H54 (cell line): ENCODE measurements at regions not wholly inside any gene's neighbourhood (a gene's known extent, or its start where the extent isn't known, plus 50 kb on each side); places are given as distances from the start of the nearest gene placed in this dataset.
"Not testable (repeated sequence)": the region's sequence is repeated elsewhere in the genome, so short reads cannot be mapped to it uniquely, and the experiment has no call there.

Experiments used
- DNase-seq: peaks from one replicate; pipeline ENCODE4 v3.0.0; 2011; ENCODE audit warnings: low spot score, mixed read lengths; ENCODE audit not compliant: insufficient read length
- FAIRE-seq: peaks from 3 replicates; lab custom pipeline; 2011; peaks lifted over from hg19 to GRCh38; lab: Jason Lieb, UNC
- POLR2A ChIP-seq: IDR thresholded peaks from 2 replicates; pipeline ENCODE4 v1.6.1; 2011; ENCODE audit warnings: low read depth, mild to moderate bottlenecking, low read length

- FAIRE-seq (peak; percentile 23), DNase-seq (no peak)
- no peak for TF ChIP-seq POLR2A
Measured at GRCh38 chr1:70490153-70490552, 79.1 kb downstream of the CTH start.

- no peak for DNase-seq
- no peak for TF ChIP-seq POLR2A
Measured at GRCh38 chr1:70495370-70495769, 84.3 kb downstream of the CTH start.

GRCh38 chr1:70496181-70496580 lies 85.1 kb downstream of the CTH start:
- DNase-seq, result no peak
- no peak for FAIRE-seq
- TF ChIP-seq POLR2A, result no peak

More at GRCh38 chr1:70495370-70495769, 84.3 kb downstream of the CTH start:
- FAIRE-seq, result no peak

GRCh38 chr1:70497152-70497551 lies 86.1 kb downstream of the CTH start:
- FAIRE-seq, result no peak
- no peak for DNase-seq
- TF ChIP-seq POLR2A, result no peak

GRCh38 chr1:70498666-70499065 lies 87.6 kb downstream of the CTH start:
- no peak for DNase-seq
- TF ChIP-seq POLR2A, result no peak
- no peak for FAIRE-seq

GRCh38 chr1:70499695-70500094 lies 88.6 kb downstream of the CTH start:
- DNase-seq (no peak), FAIRE-seq (no peak)
- no peak for TF ChIP-seq POLR2A

GRCh38 chr1:70503358-70503757 lies 92.3 kb downstream of the CTH start:
- no peak for TF ChIP-seq POLR2A
- DNase-seq, result no peak
- no peak for FAIRE-seq

GRCh38 chr1:70504176-70504820 lies 93.2 kb downstream of the CTH start:
- no peak for DNase-seq
- no peak for FAIRE-seq
- no peak for TF ChIP-seq POLR2A

GRCh38 chr1:70504821-70505193 lies 93.7 kb downstream of the CTH start:
- FAIRE-seq (no peak), DNase-seq (no peak)
- TF ChIP-seq POLR2A, result no peak

GRCh38 chr1:70507991-70508390 lies 96.9 kb downstream of the CTH start:
- not testable (repeated sequence) for FAIRE-seq, DNase-seq

- TF ChIP-seq POLR2A, result no peak
- DNase-seq, result peak; percentile 23
Measured at GRCh38 chr1:70509996-70510876, 99.2 kb downstream of the CTH start.

GRCh38 chr1:70517444-70517843 lies 106.4 kb downstream of the CTH start:
- TF ChIP-seq POLR2A, result no peak
- DNase-seq, result no peak
- FAIRE-seq, result no peak

More at GRCh38 chr1:70509996-70510876, 99.2 kb downstream of the CTH start:
- peak; percentile 77 for FAIRE-seq

- DNase-seq, result no peak
- no peak for TF ChIP-seq POLR2A
- no peak for FAIRE-seq
Measured at GRCh38 chr1:70518106-70518505, 107.0 kb downstream of the CTH start.

- DNase-seq (no peak), FAIRE-seq (peak; percentile 73)
- TF ChIP-seq POLR2A, result no peak
Measured at GRCh38 chr1:70528590-70529333, 117.7 kb downstream of the CTH start.
